ENCODE measurements at regions not wholly inside any gene's neighbourhood (a gene's known extent, or its start where the extent isn't known, plus 50 kb on each side); places are given as distances from the start of the nearest gene placed in this dataset.

GRCh38 chr21:43279578-43279894 is 110.7 kb downstream of the CRYAA start:
- H3K27me3 ChIP-seq = no peaks in the 10 kb centered on the region
- WGBS (ENCODE audit: insufficient coverage, low coverage, low lambda C conversion rate, missing lambda C conversion rate) = 95% methylated on average over 5 of the region's 11 CpGs
- TF ChIP-seq CTCF (IDR thresholded peaks at IDR 0.05) = no peak
- TF ChIP-seq POLR2A (IDR thresholded peaks at IDR 0.05) = no peak
- no peak for ATAC-seq
- intact Hi-C loops (cut with DNase I) = no loop called here
- no peak overlapping the region for H3K4me3 ChIP-seq
- H3K27ac ChIP-seq = no peak overlapping the region
- no peaks in the 10 kb centered on the region for H3K9me3 ChIP-seq
- DNase-seq = no peak
- H3K36me3 ChIP-seq = no peaks in the 10 kb centered on the region
- H3K4me1 ChIP-seq = peaks cover 0 to 9% (median 3%) of the 10 kb centered on the region in 4 donors

GRCh38 chr21:43278766-43279577 is 110.2 kb downstream of the CRYAA start:
- ATAC-seq (no peak), DNase-seq (peak in 1 of 3 donors; percentile 39)
- H3K27ac ChIP-seq = no peak overlapping the region
- 90% methylated on average over 2 of the region's 32 CpGs for WGBS (ENCODE audit: insufficient coverage, low coverage, low lambda C conversion rate, missing lambda C conversion rate)
- no peaks in the 10 kb centered on the region for H3K36me3 ChIP-seq
- TF ChIP-seq CTCF (IDR thresholded peaks at IDR 0.05) = no peak
- TF ChIP-seq POLR2A (IDR thresholded peaks at IDR 0.05) = no peak
- peaks cover 0 to 13% (median 5%) of the 10 kb centered on the region in 4 donors for H3K4me1 ChIP-seq
- no peak overlapping the region for H3K4me3 ChIP-seq
- no peaks in the 10 kb centered on the region for H3K9me3 ChIP-seq
- intact Hi-C loops (cut with DNase I) = no loop called here
- H3K27me3 ChIP-seq = no peaks in the 10 kb centered on the region

GRCh38 chr21:43278359-43278758 is 109.6 kb downstream of the CRYAA start:
- ATAC-seq = no peak
- WGBS (ENCODE audit: insufficient coverage, low coverage, low lambda C conversion rate, missing lambda C conversion rate) = 73% methylated on average over 4 of the region's 12 CpGs
- Histone ChIP-seq H3K9me3 (no peaks in the 10 kb centered on the region), H3K36me3 (no peaks in the 10 kb centered on the region), H3K27ac (no peak overlapping the region), H3K4me1 (peaks cover 0 to 18% (median 8%) of the 10 kb centered on the region in 4 donors), H3K4me3 (no peak overlapping the region), H3K27me3 (no peaks in the 10 kb centered on the region)
- DNase-seq = peak in 1 of 3 donors; percentile 45
- TF ChIP-seq POLR2A (IDR thresholded peaks at IDR 0.05) (no peak), CTCF (IDR thresholded peaks at IDR 0.05) (no peak)
- intact Hi-C loops (cut with DNase I) = no loop called here

GRCh38 chr21:43277481-43278351 is 108.9 kb downstream of the CRYAA start:
- peaks cover 0 to 19% (median 9%) of the 10 kb centered on the region in 4 donors for H3K4me1 ChIP-seq
- intact Hi-C loops (cut with DNase I) = no loop called here
- 86% methylated on average over 1 of the region's 30 CpGs for WGBS (ENCODE audit: insufficient coverage, low coverage, low lambda C conversion rate, missing lambda C conversion rate)
- H3K27ac ChIP-seq = no peak overlapping the region
- DNase-seq (peak in 1 of 3 donors; percentile 46), ATAC-seq (no peak)
- H3K9me3 ChIP-seq = no peaks in the 10 kb centered on the region
- no peak overlapping the region for H3K4me3 ChIP-seq
- no peaks in the 10 kb centered on the region for H3K36me3 ChIP-seq
- TF ChIP-seq POLR2A (IDR thresholded peaks at IDR 0.05) (no peak), CTCF (IDR thresholded peaks at IDR 0.05) (no peak)
- H3K27me3 ChIP-seq = no peaks in the 10 kb centered on the region
